Trophoblast cell (in vitro differentiated cells and primary cell): ENCODE measurements at regions not wholly inside any gene's neighbourhood (a gene's known extent, or its start where the extent isn't known, plus 50 kb on each side); places are given as distances from the start of the nearest gene placed in this dataset.
"Not testable (repeated sequence)": the region's sequence is repeated elsewhere in the genome, so short reads cannot be mapped to it uniquely, and the experiment has no call there.

Source experiments
- DNase-seq, 2 donors: peaks; one replicate each; pipeline ENCODE4 v3.0.0-alpha.2; 2016
- H2AFZ ChIP-seq: 2 replicates; pipeline ENCODE4 v1.6.1; 2013; ENCODE audit warnings: low read length, moderate library complexity, mild to moderate bottlenecking; ENCODE audit not compliant: insufficient read depth, poor library complexity
- H2AK5ac ChIP-seq: 2 replicates; pipeline ENCODE4 v1.6.1; 2013; ENCODE audit warnings: mild to moderate bottlenecking, low read length
- H2BK120ac ChIP-seq: 2 replicates; pipeline ENCODE4 v1.6.1; 2013; ENCODE audit warnings: low read length, mild to moderate bottlenecking, moderate library complexity; ENCODE audit not compliant: insufficient read depth, poor library complexity
- H2BK12ac ChIP-seq: 2 replicates; pipeline ENCODE4 v1.6.1; 2013; ENCODE audit warnings: mild to moderate bottlenecking, low read length, moderate library complexity
- H2BK5ac ChIP-seq: 2 replicates; pipeline ENCODE4 v1.6.1; 2013; ENCODE audit warnings: low read length, low read depth, moderate library complexity, mild to moderate bottlenecking; ENCODE audit not compliant: poor library complexity
- H3K14ac ChIP-seq: 2 replicates; pipeline ENCODE4 v1.6.1; 2013; ENCODE audit warnings: mild to moderate bottlenecking, low read length
- H3K18ac ChIP-seq: 2 replicates; pipeline ENCODE4 v1.6.1; 2013; ENCODE audit warnings: mild to moderate bottlenecking, low read length
- H3K23ac ChIP-seq: 2 replicates; pipeline ENCODE4 v1.6.1; 2013; ENCODE audit warnings: low read length
- H3K27ac ChIP-seq: 2 replicates; pipeline ENCODE4 v1.5.1; 2013; ENCODE audit warnings: low read depth, mild to moderate bottlenecking, inconsistent platforms, low read length, moderate library complexity
- H3K27me3 ChIP-seq: 2 replicates; pipeline ENCODE4 v1.6.1; 2013; ENCODE audit warnings: inconsistent platforms, mild to moderate bottlenecking, low read length, moderate library complexity; ENCODE audit not compliant: insufficient read depth
- H3K36me3 ChIP-seq, 2 experiments: 1 replicate in 1 of 2; 2 replicates in 1 of 2; pipeline ENCODE4 v1.6.1; 2013; ENCODE audit warnings: low read length in 2 of 2, mild to moderate bottlenecking in 2 of 2, moderate library complexity in 1 of 2; ENCODE audit not compliant: insufficient read depth in 2 of 2, control insufficient read depth in 1 of 2
- H3K4ac ChIP-seq: 2 replicates; pipeline ENCODE4 v1.6.1; 2013; ENCODE audit warnings: low read depth, mild to moderate bottlenecking, low read length, moderate library complexity
- H3K4me1 ChIP-seq, 2 experiments: 1 replicate in 1 of 2; 2 replicates in 1 of 2; pipeline ENCODE4 v1.6.1; 2013; ENCODE audit warnings: low read length in 2 of 2, mild to moderate bottlenecking in 2 of 2, moderate library complexity in 1 of 2; ENCODE audit not compliant: insufficient read depth in 2 of 2, control insufficient read depth in 1 of 2
- H3K4me2 ChIP-seq: 2 replicates; pipeline ENCODE4 v1.6.1; 2013; ENCODE audit warnings: inconsistent platforms, mild to moderate bottlenecking, low read length, moderate library complexity
- H3K4me3 ChIP-seq: 2 replicates; pipeline ENCODE4 v1.5.1; 2013; ENCODE audit warnings: mild to moderate bottlenecking, low read depth, low read length, inconsistent platforms
- H3K79me1 ChIP-seq: one replicate; pipeline ENCODE4 v1.6.1; 2013; ENCODE audit warnings: low read length
- H3K79me2 ChIP-seq: 2 replicates; pipeline ENCODE4 v1.6.1; 2013; ENCODE audit warnings: low read length, mild to moderate bottlenecking; ENCODE audit not compliant: control insufficient read depth, insufficient read depth, poor library complexity
- H3K9ac ChIP-seq: 2 replicates; pipeline ENCODE4 v1.6.1; 2013; ENCODE audit warnings: mild to moderate bottlenecking, low read length
- H3K9me3 ChIP-seq: 2 replicates; pipeline ENCODE4 v1.6.1; 2013; ENCODE audit warnings: low read depth, mild to moderate bottlenecking, control low read depth, inconsistent platforms, low read length; ENCODE audit not compliant: insufficient read depth
- H4K12ac ChIP-seq: 2 replicates; pipeline ENCODE4 v1.6.1; 2013; ENCODE audit warnings: low read depth, mild to moderate bottlenecking, low read length, moderate library complexity
- H4K8ac ChIP-seq: 2 replicates; pipeline ENCODE4 v1.6.1; 2013; ENCODE audit warnings: low read depth, mild to moderate bottlenecking, low read length, moderate library complexity
- H4K91ac ChIP-seq: one replicate; pipeline ENCODE4 v1.6.1; 2013; ENCODE audit warnings: low read depth, mild to moderate bottlenecking, low read length, moderate library complexity
- WGBS: extraction: QIAGEN DNeasy Blood & Tissue Kit; methylation state at CpG from one replicate; pipeline ENCODE4 v1.1.7; 2013; ENCODE audit warnings: missing lambda C conversion rate; ENCODE audit not compliant: insufficient read length, insufficient coverage; ENCODE audit errors: extremely low coverage; 5-methylcytosine and 5-hydroxymethylcytosine counted together

GRCh38 chrX:26755760-26756159 lies 539.8 kb downstream of the MAGEB5 start:
- H3K4me2 ChIP-seq, H2BK12ac ChIP-seq, H2BK5ac ChIP-seq, H3K18ac ChIP-seq, H3K4me3 ChIP-seq, H2BK120ac ChIP-seq, H3K9me3 ChIP-seq, H3K79me1 ChIP-seq, H3K4me1 ChIP-seq, H3K79me2 ChIP-seq, H3K27me3 ChIP-seq, H3K36me3 ChIP-seq, H2AK5ac ChIP-seq, H3K23ac ChIP-seq, H3K9ac ChIP-seq, H3K4ac ChIP-seq, H4K8ac ChIP-seq, H3K27ac ChIP-seq, DNase-seq, H3K14ac ChIP-seq, H4K12ac ChIP-seq, H2AFZ ChIP-seq, H4K91ac ChIP-seq: not testable (repeated sequence)
- WGBS: no CpG with 5 or more reads among the region's 13 CpGs

- Histone ChIP-seq H3K79me1 (no peaks in the 10 kb centered on the region), H2BK12ac (no peak overlapping the region), H2BK5ac (no peak overlapping the region), H3K27me3 (no peaks in the 10 kb centered on the region), H4K91ac (no peak overlapping the region), H3K14ac (no peak overlapping the region), H2AFZ (no peak overlapping the region), H3K9me3 (no peaks in the 10 kb centered on the region), H3K4me3 (no peak overlapping the region), H3K27ac (no peak overlapping the region), H4K8ac (no peak overlapping the region), H2AK5ac (no peak overlapping the region), H3K9ac (no peak overlapping the region), H3K79me2 (no peaks in the 10 kb centered on the region), H4K12ac (no peak overlapping the region), H3K4ac (no peak overlapping the region), H3K4me2 (no peak overlapping the region), H2BK120ac (no peak overlapping the region), H3K23ac (no peak overlapping the region), H3K36me3 (no peaks in the 10 kb centered on the region), H3K4me1 (no peaks in the 10 kb centered on the region), H3K18ac (no peak overlapping the region)
- no peak for DNase-seq
- no CpG with 5 or more reads among the region's 12 CpGs for WGBS
These were observed 531.9 kb downstream of the MAGEB5 start for GRCh38 chrX:26747877-26748276.

GRCh38 chrX:26722666-26723428 lies 506.9 kb downstream of the MAGEB5 start:
- Histone ChIP-seq H3K4me2 (no peak overlapping the region), H2BK12ac (no peak overlapping the region), H3K4ac (no peak overlapping the region), H2BK5ac (no peak overlapping the region), H3K27ac (no peak overlapping the region), H3K4me3 (no peak overlapping the region), H3K4me1 (no peaks in the 10 kb centered on the region), H3K36me3 (no peaks in the 10 kb centered on the region), H4K12ac (no peak overlapping the region), H2AK5ac (no peak overlapping the region), H3K14ac (no peak overlapping the region), H3K9ac (no peak overlapping the region), H3K18ac (no peak overlapping the region), H3K9me3 (no peaks in the 10 kb centered on the region), H3K23ac (no peak overlapping the region), H3K79me1 (no peaks in the 10 kb centered on the region), H4K91ac (no peak overlapping the region), H4K8ac (no peak overlapping the region), H3K79me2 (no peaks in the 10 kb centered on the region), H2BK120ac (no peak overlapping the region), H2AFZ (no peak overlapping the region), H3K27me3 (no peaks in the 10 kb centered on the region)
- WGBS: no CpG with 5 or more reads among the region's 9 CpGs
- no peak for DNase-seq

GRCh38 chrX:26672571-26672970 lies 456.6 kb downstream of the MAGEB5 start:
- no peak overlapping the region for H3K27ac ChIP-seq

More at GRCh38 chrX:26672571-26672970, 456.6 kb downstream of the MAGEB5 start:
- Histone ChIP-seq H3K4me1 (no peaks in the 10 kb centered on the region), H3K9ac (no peak overlapping the region), H4K91ac (no peak overlapping the region), H4K8ac (no peak overlapping the region), H2AFZ (no peak overlapping the region), H3K4me3 (no peak overlapping the region), H3K27me3 (no peaks in the 10 kb centered on the region), H2BK5ac (no peak overlapping the region), H3K18ac (no peak overlapping the region), H2BK120ac (no peak overlapping the region), H2AK5ac (no peak overlapping the region), H3K4ac (no peak overlapping the region), H3K23ac (no peak overlapping the region), H3K4me2 (no peak overlapping the region), H3K79me1 (no peaks in the 10 kb centered on the region), H3K79me2 (no peaks in the 10 kb centered on the region), H3K9me3 (no peaks in the 10 kb centered on the region), H2BK12ac (no peak overlapping the region), H3K36me3 (no peaks in the 10 kb centered on the region), H3K14ac (no peak overlapping the region), H4K12ac (no peak overlapping the region)
- no peak for DNase-seq
- WGBS: no CpG with 5 or more reads among the region's 3 CpGs
